ENCODE measurements at regions not wholly inside any gene's neighbourhood (a gene's known extent, or its start where the extent isn't known, plus 50 kb on each side); places are given as distances from the start of the nearest gene placed in this dataset.

DNA sequence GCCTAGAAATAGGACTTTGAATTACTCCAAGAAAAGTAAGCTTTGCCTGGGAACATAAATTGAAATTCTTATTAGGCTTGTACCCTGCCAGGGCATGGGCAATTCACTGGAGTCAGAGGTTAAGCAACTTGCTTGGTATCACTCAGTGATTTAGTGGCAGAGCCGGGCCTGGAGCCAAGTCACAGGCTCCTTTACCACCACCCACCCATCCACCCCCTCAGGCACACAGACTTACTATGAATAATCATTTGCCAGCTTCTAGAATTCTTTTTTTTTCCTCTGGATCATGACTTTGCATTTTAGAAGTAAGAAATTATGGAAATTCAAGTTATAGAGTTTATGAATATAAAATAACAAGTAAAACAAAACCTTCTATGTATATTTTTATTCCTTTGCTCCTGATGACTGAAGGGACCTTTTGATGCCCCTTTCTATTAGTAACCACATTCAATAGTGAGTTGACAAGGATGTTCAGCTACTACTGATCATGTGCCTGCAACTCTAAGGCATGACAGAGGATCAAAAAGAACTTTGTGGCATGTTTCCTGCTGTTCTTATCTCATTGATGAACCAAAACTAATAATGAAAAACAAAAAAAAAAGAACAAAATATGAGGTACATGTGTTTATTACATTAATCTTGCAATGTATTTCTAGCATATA lies 614.7 kb downstream of the TLR4 start:
- DNase-seq, result no peak

- DNase-seq, result no peak
These were observed 617.6 kb downstream of the TLR4 start for GRCh38 chr9:118321788-118322187.

DNA sequence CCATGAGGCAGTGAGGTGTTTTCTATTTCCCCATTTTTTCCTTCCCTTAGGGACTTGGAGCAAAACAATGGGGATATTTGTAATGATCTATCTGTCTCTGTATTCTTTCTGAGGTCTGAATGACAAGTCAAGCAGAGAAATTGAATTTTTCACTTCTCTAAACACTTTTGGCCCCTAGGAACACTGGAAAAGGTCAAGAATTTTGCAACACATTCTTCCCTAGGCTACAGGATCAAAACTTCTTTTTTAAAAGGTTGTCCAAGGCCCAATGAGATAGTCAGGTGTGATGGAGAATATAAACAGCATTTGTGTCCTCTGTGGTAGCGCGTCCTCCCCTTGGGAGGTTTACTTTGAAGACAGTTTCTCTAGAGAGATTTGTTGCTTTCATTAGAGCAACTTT lies 620.5 kb downstream of the TLR4 start:
- no peak for DNase-seq

GRCh38 chr9:118325757-118326156 lies 621.6 kb downstream of the TLR4 start:
- DNase-seq, result no peak

- no peak for DNase-seq
These were observed 622.1 kb downstream of the TLR4 start for GRCh38 chr9:118326326-118326725.

GRCh38 chr9:118330191-118330986 lies 626.2 kb downstream of the TLR4 start:
- DNase-seq, result no peak

DNA sequence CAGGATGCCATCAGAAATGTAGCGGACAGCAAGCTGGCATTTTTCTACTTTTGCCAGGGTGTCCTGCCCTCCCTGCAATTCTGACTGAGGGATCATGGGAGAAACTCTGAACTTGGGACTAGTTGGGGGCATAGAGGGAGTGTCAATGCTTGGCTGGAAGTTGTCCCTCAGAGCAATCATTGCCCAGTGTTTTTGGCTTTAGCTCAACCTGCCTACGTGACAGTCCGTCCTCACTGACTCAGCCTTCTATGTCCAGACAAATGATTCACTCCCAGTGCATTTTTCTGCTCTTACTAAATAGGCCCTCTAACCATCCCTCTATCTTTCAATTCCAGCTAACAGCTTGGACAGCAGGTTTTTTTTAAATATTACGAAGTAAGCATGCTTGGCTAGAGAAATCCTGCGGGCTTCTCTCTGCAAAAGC lies 627.4 kb downstream of the TLR4 start:
- no peak for DNase-seq

- DNase-seq, result no peak
These were observed 632.2 kb downstream of the TLR4 start for GRCh38 chr9:118336250-118336942.

DNA sequence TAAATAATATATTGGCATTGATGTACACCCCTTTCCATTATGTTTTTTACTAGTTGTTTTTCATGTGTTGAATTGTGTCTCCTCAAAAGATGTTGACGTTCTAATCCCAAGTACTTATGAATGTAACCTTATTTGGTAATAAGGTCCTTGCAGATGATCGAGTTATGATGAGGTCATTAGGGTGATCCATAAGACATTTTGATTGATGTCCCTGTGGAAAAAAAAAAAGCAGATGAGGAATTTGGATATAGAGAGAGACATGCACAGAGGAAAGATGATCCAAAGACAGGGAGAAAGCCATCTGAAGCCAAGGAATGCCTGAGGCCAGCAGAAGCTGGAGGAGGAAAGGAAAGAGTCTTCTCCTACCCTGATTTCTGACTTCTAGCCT lies 632.7 kb downstream of the TLR4 start:
- DNase-seq, result no peak

DNA sequence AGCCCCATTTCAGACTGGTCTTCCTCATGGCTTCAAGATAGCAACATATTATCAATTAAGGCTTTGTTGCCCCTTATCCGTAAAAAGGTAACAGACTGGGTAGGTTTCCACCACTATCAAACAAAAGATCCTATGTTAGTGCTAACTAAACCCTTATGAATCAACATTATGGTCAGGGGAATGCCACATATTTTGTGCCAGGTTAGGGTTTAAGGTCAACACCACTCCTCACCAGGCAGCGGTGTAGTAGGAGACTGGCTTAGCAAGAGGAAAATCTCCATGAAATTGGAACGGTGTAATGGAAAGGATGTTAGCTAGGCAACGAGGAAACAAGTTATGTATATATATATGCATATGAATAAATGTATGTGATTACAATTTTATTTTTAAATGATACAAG lies 655.8 kb downstream of the TLR4 start:
- DNase-seq, result no peak

DNA sequence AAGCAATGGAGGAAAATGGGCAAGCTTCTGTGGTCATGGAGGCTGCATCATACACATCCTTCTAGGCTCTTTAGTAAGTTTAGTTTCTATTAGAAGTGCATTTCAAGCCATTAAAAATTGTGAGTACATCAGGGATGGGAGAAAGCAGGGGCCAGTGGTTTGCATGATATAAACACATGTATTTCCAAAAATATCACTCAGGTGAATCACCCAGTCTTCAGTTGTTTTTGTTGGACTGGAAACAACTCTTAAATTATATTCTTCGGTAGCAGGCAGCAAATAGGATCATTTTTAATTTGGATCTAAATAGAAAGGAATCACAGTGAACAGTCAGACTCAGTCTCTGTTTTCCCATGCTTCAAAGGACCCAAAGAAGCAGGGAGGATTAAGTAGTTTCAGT lies 657.9 kb downstream of the TLR4 start:
- DNase-seq, result no peak

GRCh38 chr9:118362596-118362995 lies 658.4 kb downstream of the TLR4 start:
- DNase-seq, result no peak

GRCh38 chr9:118364266-118365106 lies 660.3 kb downstream of the TLR4 start:
- DNase-seq, result no peak

DNA sequence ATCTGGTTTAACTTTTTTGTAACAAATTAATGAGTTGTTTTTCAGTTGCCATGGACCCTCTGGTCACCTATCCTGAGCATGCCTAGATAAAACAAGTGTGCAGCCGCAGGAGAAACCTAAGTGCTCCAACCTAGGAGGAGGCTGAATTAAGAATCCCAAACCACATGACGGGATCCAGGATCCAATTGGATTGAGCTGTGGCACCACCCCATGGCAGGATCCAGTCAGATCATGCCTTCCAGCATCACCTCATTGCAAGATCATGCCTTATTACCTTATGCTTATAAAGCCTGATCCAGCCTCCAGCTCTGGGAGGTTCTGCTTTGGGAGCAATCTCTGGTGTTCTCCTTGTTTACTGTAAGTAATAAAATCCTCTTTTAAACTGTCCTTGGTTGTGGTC lies 662.0 kb downstream of the TLR4 start:
- DNase-seq, result no peak

DNA sequence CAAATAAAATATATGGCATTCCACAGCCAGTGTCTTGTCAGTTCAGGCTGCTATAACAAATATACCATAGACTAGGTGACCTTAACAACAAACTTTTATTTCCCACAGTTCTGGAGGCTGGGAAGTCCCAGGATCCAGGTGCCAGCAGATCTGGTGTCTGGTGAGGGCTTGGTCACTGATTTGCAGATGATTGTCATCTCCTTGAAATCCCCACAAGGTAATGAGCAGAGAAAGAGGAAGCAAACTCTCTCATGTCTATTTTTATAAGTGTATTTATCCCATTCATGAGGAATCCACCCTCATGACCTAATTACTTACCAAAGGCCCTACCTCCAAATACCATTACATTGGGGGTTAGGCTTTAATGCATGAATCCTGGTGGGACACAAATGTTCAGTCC lies 663.2 kb downstream of the TLR4 start:
- DNase-seq, result no peak

- DNase-seq, result no peak
These were observed 680.4 kb downstream of the TLR4 start for GRCh38 chr9:118384531-118385100.

DNA sequence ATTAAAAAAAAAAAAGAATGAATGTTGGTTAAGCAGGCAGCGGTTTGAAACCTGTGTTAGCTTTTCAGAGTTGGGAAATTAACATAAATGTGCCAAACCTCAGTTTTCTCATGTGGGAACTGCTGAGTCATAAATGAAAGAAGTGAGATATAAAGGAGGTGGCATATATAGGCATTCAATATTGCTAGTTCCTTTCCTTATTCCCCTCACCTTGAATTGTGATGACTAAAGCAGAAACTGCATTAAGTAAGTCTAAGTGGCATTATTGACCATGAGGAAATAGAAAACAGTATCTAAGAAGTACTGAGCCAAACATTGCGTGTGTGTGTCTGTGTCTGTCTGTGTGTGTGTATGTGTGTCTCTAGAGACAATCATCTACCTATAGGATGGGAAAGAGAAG lies 691.2 kb downstream of the TLR4 start:
- no peak for DNase-seq

DNA sequence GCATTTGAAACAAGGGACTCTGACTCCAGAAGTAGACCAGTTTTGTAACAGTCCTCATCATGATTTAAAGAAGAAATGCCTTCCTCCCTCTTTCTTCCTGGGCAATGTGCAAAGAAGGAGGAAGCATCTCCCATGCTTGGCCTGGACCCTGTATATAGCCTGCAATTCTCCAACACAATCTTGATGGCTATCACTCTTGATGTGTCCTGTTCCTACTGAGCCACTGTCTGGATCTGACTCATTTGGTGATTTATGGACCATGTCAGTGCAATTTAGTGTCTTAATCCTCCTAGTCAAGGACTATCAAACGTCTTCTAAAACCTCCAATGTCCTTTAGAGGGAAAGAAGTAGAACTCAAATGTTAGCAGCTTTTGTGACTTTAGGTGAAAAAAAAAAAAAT lies 697.3 kb downstream of the TLR4 start:
- DNase-seq, result no peak

DNA sequence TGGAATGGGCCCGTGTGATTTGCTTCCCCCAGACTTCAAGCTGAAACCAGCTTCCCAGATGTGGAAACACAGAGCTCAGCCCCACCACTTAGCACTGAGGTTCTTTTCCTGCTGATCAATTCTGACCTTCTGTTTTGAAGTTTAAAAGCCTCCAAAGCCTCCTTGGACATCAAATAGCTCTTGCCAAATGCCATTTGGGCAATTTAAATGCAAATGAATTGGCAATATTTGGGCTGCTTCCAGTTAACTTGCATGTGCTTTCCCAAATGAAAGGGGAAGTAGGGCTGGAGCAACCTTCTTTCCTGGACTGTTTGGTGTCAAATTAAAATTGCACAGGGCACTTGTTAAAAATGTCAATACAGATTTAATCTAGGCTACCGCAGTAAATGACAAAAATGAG lies 710.5 kb downstream of the TLR4 start:
- no peak for DNase-seq

GRCh38 chr9:118418887-118419565 lies 714.8 kb downstream of the TLR4 start:
- DNase-seq, result no peak

DNA sequence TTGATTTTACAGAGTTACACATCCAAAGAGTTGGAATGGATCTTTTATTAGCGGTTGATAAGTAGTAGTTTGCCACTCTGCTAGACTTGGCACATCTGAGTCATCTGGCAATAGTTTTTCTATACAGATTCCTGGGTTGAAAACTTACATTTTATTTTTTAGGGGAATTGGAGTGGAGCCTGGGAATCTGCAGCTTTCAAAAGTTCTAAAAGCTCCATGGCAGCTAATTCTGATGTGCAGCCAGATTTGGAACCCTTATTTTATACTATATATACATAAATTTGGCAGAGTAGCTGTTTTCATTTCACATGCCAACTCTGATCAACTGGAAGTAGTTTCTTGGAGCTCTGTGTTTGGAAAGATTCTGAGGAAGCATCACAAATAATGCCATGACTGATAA lies 715.5 kb downstream of the TLR4 start:
- DNase-seq, result no peak

GRCh38 chr9:118422508-118422907 lies 718.3 kb downstream of the TLR4 start:
- no peak for DNase-seq

All from activated effector memory CD4-positive, alpha-beta T cell treated with Interleukin-2 at 50 U/mL for 16 hours (primary cell).